Hepatocyte (in vitro differentiated cells): ENCODE measurements at regions not wholly inside any gene's neighbourhood (a gene's known extent, or its start where the extent isn't known, plus 50 kb on each side); places are given as distances from the start of the nearest gene placed in this dataset.

ENCODE experiments used
- EZH2 ChIP-seq: fragments of 200-600 bp; sonication (generic); IDR thresholded peaks from 2 replicates; pipeline ENCODE4 v1.6.1; 2016; ENCODE audit warnings: antibody characterized with exemption, mild to moderate bottlenecking, borderline replicate concordance
- EZH2phosphoT487 ChIP-seq: fragments of 200-600 bp; sonication (generic); IDR thresholded peaks from one replicate; pipeline ENCODE4 v1.6.1; 2018; ENCODE audit warnings: antibody characterized with exemption, mild to moderate bottlenecking, low read depth, moderate library complexity; ENCODE audit not compliant: unreplicated experiment, severe bottlenecking
- TF ChIP-seq, protein P1 (sequence below): fragments of 200-600 bp; sonication (generic); IDR thresholded peaks from 2 replicates; pipeline ENCODE4 v1.5.1; 2016; ENCODE audit warnings: antibody characterized with exemption, mild to moderate bottlenecking; ENCODE audit not compliant: poor library complexity

DNA sequence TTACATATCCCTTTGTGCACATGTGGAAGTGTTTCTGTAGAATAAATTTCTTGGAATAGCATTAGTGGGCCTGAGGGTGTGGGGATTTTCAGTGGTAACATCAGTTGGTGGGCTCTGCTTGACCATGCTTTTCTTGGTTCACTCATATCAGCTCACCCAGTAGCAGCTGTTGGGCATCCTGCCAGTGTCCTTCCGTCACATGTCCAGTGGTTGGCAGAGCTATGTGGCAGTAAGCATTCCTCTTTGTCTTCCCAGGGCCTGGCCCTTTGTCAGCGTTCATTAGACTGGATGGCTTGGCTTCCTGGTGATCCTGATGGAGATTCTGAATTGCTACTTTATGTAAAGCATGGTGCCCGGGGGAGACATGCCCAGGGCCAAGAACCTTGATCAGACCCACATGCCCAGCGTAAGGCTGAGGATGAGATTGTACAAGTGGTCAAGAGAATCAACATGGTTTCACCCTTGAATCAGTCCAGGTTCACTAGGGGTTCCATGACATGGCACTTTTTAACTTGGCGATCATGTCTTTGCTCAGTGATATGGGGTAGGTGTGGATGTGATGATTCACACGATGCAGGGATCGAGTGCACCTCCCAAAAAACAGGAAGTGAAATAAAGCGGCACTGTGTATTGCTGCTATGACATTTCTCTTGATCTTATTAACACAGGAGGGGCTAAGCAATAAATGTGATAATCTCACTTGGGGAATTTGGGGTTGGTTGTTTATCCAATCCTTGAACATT lies 72.1 kb upstream of the IGFBP7 start:
- TF ChIP-seq EZH2 (no peak), EZH2phosphoT487 (no peak)
- TF ChIP-seq, protein P1, sequence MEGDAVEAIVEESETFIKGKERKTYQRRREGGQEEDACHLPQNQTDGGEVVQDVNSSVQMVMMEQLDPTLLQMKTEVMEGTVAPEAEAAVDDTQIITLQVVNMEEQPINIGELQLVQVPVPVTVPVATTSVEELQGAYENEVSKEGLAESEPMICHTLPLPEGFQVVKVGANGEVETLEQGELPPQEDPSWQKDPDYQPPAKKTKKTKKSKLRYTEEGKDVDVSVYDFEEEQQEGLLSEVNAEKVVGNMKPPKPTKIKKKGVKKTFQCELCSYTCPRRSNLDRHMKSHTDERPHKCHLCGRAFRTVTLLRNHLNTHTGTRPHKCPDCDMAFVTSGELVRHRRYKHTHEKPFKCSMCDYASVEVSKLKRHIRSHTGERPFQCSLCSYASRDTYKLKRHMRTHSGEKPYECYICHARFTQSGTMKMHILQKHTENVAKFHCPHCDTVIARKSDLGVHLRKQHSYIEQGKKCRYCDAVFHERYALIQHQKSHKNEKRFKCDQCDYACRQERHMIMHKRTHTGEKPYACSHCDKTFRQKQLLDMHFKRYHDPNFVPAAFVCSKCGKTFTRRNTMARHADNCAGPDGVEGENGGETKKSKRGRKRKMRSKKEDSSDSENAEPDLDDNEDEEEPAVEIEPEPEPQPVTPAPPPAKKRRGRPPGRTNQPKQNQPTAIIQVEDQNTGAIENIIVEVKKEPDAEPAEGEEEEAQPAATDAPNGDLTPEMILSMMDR, result no peak
